K562 (cell line): ENCODE measurements at regions not wholly inside any gene's neighbourhood (a gene's known extent, or its start where the extent isn't known, plus 50 kb on each side); places are given as distances from the start of the nearest gene placed in this dataset.

Experiments used
- ATAC-seq: fragments of 200-7000 bp; cut with Tn5 transposase; 3 replicates; pipeline ENCODE4 v1.9.1; 2020; ENCODE audit warnings: moderate library complexity
- BruUV-seq: library from RNA; stranded (reverse); fragments of 400-500 nt; replicated peaks from 2 replicates; lab custom pipeline; 2021; lab: Mats Ljungman, UMichigan
- CTCF ChIA-PET: fragments of 300-600 bp; formaldehyde crosslinking; extraction: SDS; loops from one replicate; lab custom pipeline; 2021; ENCODE audit warnings: low intra/inter-chr PET ratio; lab: Yijun Ruan, JAX
- POLR2A ChIA-PET: fragments of 300-600, 350-650 bp; sonication (Branson Sonifier 250); formaldehyde crosslinking; extraction: SDS; loops from one replicate; lab custom pipeline; 2021; ENCODE audit warnings: antibody characterized with exemption, inconsistent platforms; lab: Yijun Ruan, JAX
- DNase-seq, 4 experiments: peaks; one replicate each; pipeline versions ENCODE4 v3.0.0 to v3.0.0-alpha.2; 2011 to 2018; ENCODE audit warnings: low spot score in 3 of 4, mixed read lengths in 3 of 4; ENCODE audit errors: extremely low read depth in 1 of 4
- FAIRE-seq: peaks from 2 replicates; lab custom pipeline; 2011; peaks lifted over from hg19 to GRCh38; lab: Jason Lieb, UNC
- H2AFZ ChIP-seq: 2 replicates; pipeline ENCODE4 v1.6.0; 2011; ENCODE audit warnings: low read depth, low read length, control low read depth, inconsistent platforms
- H3K27ac ChIP-seq: fragments of 200-600 bp; 3 replicates; pipeline ENCODE4 v1.8.0; 2011; ENCODE audit warnings: low read depth, mild to moderate bottlenecking, control low read depth, inconsistent platforms, low read length, moderate library complexity, mixed read lengths; ENCODE audit errors: extremely low read depth
- H3K27me3 ChIP-seq, 2 experiments: fragments of 300-600 bp in 1 of 2; 2 replicates in 1 of 2; 3 replicates in 1 of 2; pipeline versions ENCODE4 v1.6.0 to v1.8.0; 2011; ENCODE audit warnings: inconsistent platforms in 2 of 2, low read length in 2 of 2, mild to moderate bottlenecking in 1 of 2, mixed read lengths in 1 of 2, moderate library complexity in 1 of 2; ENCODE audit not compliant: control insufficient read depth in 2 of 2, insufficient read depth in 2 of 2
- H3K36me3 ChIP-seq: fragments of 300-600 bp; 3 replicates; pipeline ENCODE4 v1.8.0; 2011; ENCODE audit warnings: mild to moderate bottlenecking, low read length, inconsistent platforms; ENCODE audit not compliant: control insufficient read depth, insufficient read depth
- H3K4me1 ChIP-seq, 2 experiments: fragments of 200-600 bp in 1 of 2; replicated peaks in 1 of 2; 2 replicates in 1 of 2; 3 replicates in 1 of 2; pipeline versions ENCODE4 v1.5.1 to v1.8.0; 2011; ENCODE audit warnings: inconsistent platforms in 2 of 2, low read length in 2 of 2, mild to moderate bottlenecking in 1 of 2, mixed read lengths in 1 of 2, moderate library complexity in 1 of 2; ENCODE audit not compliant: control insufficient read depth in 2 of 2, insufficient read depth in 2 of 2
- H3K4me2 ChIP-seq: 2 replicates; pipeline ENCODE4 v1.6.1; 2011; ENCODE audit warnings: low read length, control low read depth, inconsistent platforms, mixed read lengths; ENCODE audit not compliant: insufficient read depth
- H3K4me3 ChIP-seq: fragments of 200-600 bp; sonication (generic), shearing (Covaris generic); 2 replicates; pipeline ENCODE4 v1.5.1; 2016; ENCODE audit warnings: control low read depth, inconsistent platforms
- H3K79me2 ChIP-seq: fragments of 200-600 bp; 3 replicates; pipeline ENCODE4 v1.8.0; 2011; ENCODE audit warnings: low read length, inconsistent platforms; ENCODE audit not compliant: control insufficient read depth, insufficient read depth
- H3K9ac ChIP-seq, 2 experiments: 2 replicates each; pipeline versions ENCODE4 v1.6.0 to v1.6.1; 2011; ENCODE audit warnings: low read depth in 2 of 2, low read length in 2 of 2, control low read depth in 1 of 2, inconsistent platforms in 1 of 2, mild to moderate bottlenecking in 1 of 2, mixed read lengths in 1 of 2; ENCODE audit not compliant: insufficient read depth in 1 of 2
- H3K9me1 ChIP-seq: one replicate; pipeline ENCODE4 v1.6.0; 2011; ENCODE audit warnings: inconsistent platforms, mild to moderate bottlenecking, low read length, moderate library complexity; ENCODE audit not compliant: control insufficient read depth, insufficient read depth
- H3K9me3 ChIP-seq: replicated peaks from 2 replicates; pipeline ENCODE4 v1.5.1; 2011; ENCODE audit warnings: low read depth, low read length, inconsistent platforms; ENCODE audit not compliant: control insufficient read depth, insufficient read depth
- H4K20me1 ChIP-seq: replicated peaks from 2 replicates; pipeline ENCODE4 v1.6.1; 2011; ENCODE audit warnings: low read length, inconsistent platforms, mixed read lengths; ENCODE audit not compliant: control insufficient read depth, insufficient read depth
- ARID1B ChIP-seq: fragments of 450-650 bp; IDR thresholded peaks from 2 replicates; pipeline ENCODE4 v1.6.1; 2016; ENCODE audit warnings: antibody characterized with exemption, mild to moderate bottlenecking, inconsistent platforms
- CREBBP ChIP-seq: IDR thresholded peaks from one replicate; pipeline ENCODE4 v1.6.1; 2012; ENCODE audit warnings: low read depth, mild to moderate bottlenecking, control low read depth, inconsistent platforms, low read length
- ELK1 ChIP-seq: sonication (generic); formaldehyde crosslinking; IDR thresholded peaks from 2 replicates; pipeline ENCODE4 v1.8.1; 2022; ENCODE audit warnings: missing genetic modification reagents
- FOXK2 ChIP-seq, 2 experiments: fragments of 450-650 bp; IDR thresholded peaks in 1 of 2; conservative IDR thresholded peaks in 1 of 2; 2 replicates each; pipeline ENCODE4 v1.6.1; 2016; ENCODE audit warnings: low read depth in 2 of 2, mild to moderate bottlenecking in 1 of 2
- MCM2 ChIP-seq: fragments of 450-650 bp; IDR thresholded peaks from 2 replicates; pipeline ENCODE4 v1.6.1; 2017; ENCODE audit warnings: low read depth, mild to moderate bottlenecking
- SNIP1 ChIP-seq: fragments of 450-650 bp; IDR thresholded peaks from 2 replicates; pipeline ENCODE4 v1.7.1; 2017; ENCODE audit warnings: low read depth, mild to moderate bottlenecking
- ZMIZ1 ChIP-seq, 2 experiments: fragments of 150-350 bp in 1 of 2; IDR thresholded peaks; 2 replicates each; pipeline ENCODE4 v1.6.1; 2012 to 2016; ENCODE audit warnings: low read depth in 2 of 2, low read length in 2 of 2, mild to moderate bottlenecking in 1 of 2, moderate library complexity in 1 of 2
- whole genome bisulfite sequencing: fragments of 100-300 bp; shearing (Covaris generic); methylation state at CpG from one replicate; pipeline ENCODE4 v1.1.6; 2016; ENCODE audit warnings: low coverage, mixed read lengths; ENCODE audit not compliant: insufficient coverage; ENCODE audit errors: missing lambda C conversion rate; 5-methylcytosine and 5-hydroxymethylcytosine counted together
- in situ Hi-C: fragments of 300-500 bp; cut with MboI; formaldehyde crosslinking; loops from 4 replicates; pipeline ENCODE4 v1.15.0; 2018; ENCODE audit warnings: inconsistent platforms, mixed read lengths
- intact Hi-C: fragments of 100-400 bp; cut with micrococcal nuclease; formaldehyde crosslinking; loops from 2 replicates; pipeline ENCODE4 v1.14.2; 2022

GRCh38 chr3:177978946-177979345, 557.3 kb upstream of the KCNMB2 start:
- no peak for DNase-seq
- POLR2A ChIA-PET, result interaction anchor here (1.5 kb wide), 1 partner anchor 13 kb away, joined by 4 read pairs; no protein-coding TSS in a partner anchor
- H3K9me1 ChIP-seq, result no peaks in the 10 kb centered on the region
- TF ChIP-seq SNIP1 (no peak), ZMIZ1 (IDR thresholded peaks at IDR 0.05; ENCODE audit: low read depth in 2 of 2, low read length in 2 of 2) (no peak), ARID1B (no peak), MCM2 (no peak), ELK1 (CRISPR knock-in tag) (no peak), CREBBP (no peak), FOXK2 (conservative IDR thresholded peaks at IDR 0.05 in 1 of 2, IDR thresholded peaks at IDR 0.05 in 1 of 2; ENCODE audit: low read depth in 2 of 2) (no peak)
- TF ChIP-seq, all 486 proteins: peak for 0
- CTCF ChIA-PET, result no interaction called here
- H3K27ac ChIP-seq, result no peak overlapping the region
- H4K20me1 ChIP-seq, result no peaks in the 10 kb centered on the region
- no peak overlapping the region for H3K4me2 ChIP-seq
- no TSS peak for BruUV-seq
- H3K9ac ChIP-seq, result no peak overlapping the region
- no peaks in the 10 kb centered on the region for H3K36me3 ChIP-seq
- no peak overlapping the region for H2AFZ ChIP-seq
- H3K79me2 ChIP-seq, result no peaks in the 10 kb centered on the region
- in situ Hi-C loops, result no loop called here
- no peaks in the 10 kb centered on the region for H3K27me3 ChIP-seq
- no peaks in the 10 kb centered on the region for H3K9me3 ChIP-seq
- 14% methylated on average over 1 of the region's 1 CpG for WGBS
- H3K4me1 ChIP-seq, result no peaks in the 10 kb centered on the region
- ATAC-seq (no peak), FAIRE-seq (no peak)
- intact Hi-C loops, result no loop called here
- H3K4me3 ChIP-seq, result no peak overlapping the region
